ENCODE measurements at regions not wholly inside any gene's neighbourhood (a gene's known extent, or its start where the extent isn't known, plus 50 kb on each side); places are given as distances from the start of the nearest gene placed in this dataset.

DNA sequence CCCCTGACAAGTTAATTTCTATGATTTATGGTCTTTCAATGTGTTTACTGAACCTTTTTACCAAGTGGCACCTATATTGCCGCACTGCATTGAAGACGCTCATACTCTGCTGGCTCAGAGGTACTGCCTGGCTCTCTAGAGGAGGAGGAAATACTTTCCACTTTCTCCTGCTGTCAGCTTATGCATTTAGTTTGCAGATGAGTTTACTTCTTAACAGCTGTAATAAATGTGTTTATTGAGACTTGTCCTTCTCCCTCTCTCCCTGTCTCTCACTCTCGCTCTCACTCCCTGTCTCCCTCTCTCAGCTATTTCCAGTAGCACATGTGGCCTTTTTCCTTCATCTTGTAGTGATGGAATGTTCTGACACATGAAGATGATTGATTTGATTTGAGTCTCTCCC, 60.3 kb upstream of the SPATA13 start:
- DNase-seq: no peak
- H3K36me3 ChIP-seq (replicated peaks in 1 of 2; ENCODE audit: control extremely low read depth in 1 of 2, control insufficient read depth in 1 of 2, extremely low read depth in 1 of 2, insufficient read depth in 2 of 2, low read length in 1 of 2): no peaks in the 10 kb centered on the region
- Mint-ChIP-seq H3K4me1 (peaks cover 4% of the 10 kb centered on the region), H3K4me3 (no peak overlapping the region), H3K27me3 (peaks cover 6% of the 10 kb centered on the region), H3K27ac (no peak overlapping the region), H3K9me3 (ENCODE audit: insufficient read depth) (no peaks in the 10 kb centered on the region)
- no peak for TF ChIP-seq EZH2 (IDR thresholded peaks at IDR 0.05; ENCODE audit: borderline replicate concordance, insufficient read depth, low read depth, low read length, poor library complexity, severe bottlenecking)
- TF ChIP-seq, protein P1, sequence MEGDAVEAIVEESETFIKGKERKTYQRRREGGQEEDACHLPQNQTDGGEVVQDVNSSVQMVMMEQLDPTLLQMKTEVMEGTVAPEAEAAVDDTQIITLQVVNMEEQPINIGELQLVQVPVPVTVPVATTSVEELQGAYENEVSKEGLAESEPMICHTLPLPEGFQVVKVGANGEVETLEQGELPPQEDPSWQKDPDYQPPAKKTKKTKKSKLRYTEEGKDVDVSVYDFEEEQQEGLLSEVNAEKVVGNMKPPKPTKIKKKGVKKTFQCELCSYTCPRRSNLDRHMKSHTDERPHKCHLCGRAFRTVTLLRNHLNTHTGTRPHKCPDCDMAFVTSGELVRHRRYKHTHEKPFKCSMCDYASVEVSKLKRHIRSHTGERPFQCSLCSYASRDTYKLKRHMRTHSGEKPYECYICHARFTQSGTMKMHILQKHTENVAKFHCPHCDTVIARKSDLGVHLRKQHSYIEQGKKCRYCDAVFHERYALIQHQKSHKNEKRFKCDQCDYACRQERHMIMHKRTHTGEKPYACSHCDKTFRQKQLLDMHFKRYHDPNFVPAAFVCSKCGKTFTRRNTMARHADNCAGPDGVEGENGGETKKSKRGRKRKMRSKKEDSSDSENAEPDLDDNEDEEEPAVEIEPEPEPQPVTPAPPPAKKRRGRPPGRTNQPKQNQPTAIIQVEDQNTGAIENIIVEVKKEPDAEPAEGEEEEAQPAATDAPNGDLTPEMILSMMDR (IDR thresholded peaks at IDR 0.05): no peak
- no CpG with 5 or more reads among the region's 3 CpGs for WGBS (ENCODE audit: insufficient coverage)
- H3K9me3 ChIP-seq (ENCODE audit: control extremely low read depth in 1 of 3, control insufficient read depth in 2 of 3, insufficient read depth in 1 of 3, low read length in 2 of 3): no peaks in the 10 kb centered on the region
- no peak overlapping the region for H3K4me3 ChIP-seq (ENCODE audit: control extremely low read depth in 1 of 5, extremely low read depth in 1 of 5, insufficient read depth in 1 of 5, low read depth in 2 of 5, low read length in 4 of 5)
- intact Hi-C loops (cut with micrococcal nuclease): no loop called here
- H3K9ac ChIP-seq (ENCODE audit: low read length): no peak overlapping the region
- no peak overlapping the region for H3K27ac ChIP-seq (ENCODE audit: low read length in 2 of 2)
- no peak overlapping the region for H2AFZ ChIP-seq (ENCODE audit: insufficient read depth, low read depth, low read length, poor library complexity, severe bottlenecking)
- no peaks in the 10 kb centered on the region for H3K4me1 ChIP-seq (ENCODE audit: control insufficient read depth in 2 of 2, insufficient read depth in 2 of 2, low read length in 2 of 2)
- no peak for ATAC-seq (ENCODE audit: low read depth)
- ChIA-PET CTCF (interaction anchor here (0.5 to 1.0 kb wide), 2 partner anchors 10 to 691 kb away, joined by 3 read pairs; no protein-coding TSS in a partner anchor), POLR2A (no interaction called here)
- peaks cover 0 to 3% (median 0%) of the 10 kb centered on the region in 4 experiments for H3K27me3 ChIP-seq (replicated peaks in 1 of 4; ENCODE audit: control extremely low read depth in 1 of 4, control insufficient read depth in 3 of 4, insufficient read depth in 4 of 4, low read length in 3 of 4)
- no peaks in the 10 kb centered on the region for H3K79me2 ChIP-seq (ENCODE audit: control insufficient read depth, insufficient read depth, low read length)
- no peaks in the 10 kb centered on the region for H4K20me1 ChIP-seq (ENCODE audit: control insufficient read depth, insufficient read depth, low read length, poor library complexity, severe bottlenecking)
- no peak overlapping the region for H3K4me2 ChIP-seq (replicated peaks; ENCODE audit: low read depth, low read length, poor library complexity, severe bottlenecking)

DNA sequence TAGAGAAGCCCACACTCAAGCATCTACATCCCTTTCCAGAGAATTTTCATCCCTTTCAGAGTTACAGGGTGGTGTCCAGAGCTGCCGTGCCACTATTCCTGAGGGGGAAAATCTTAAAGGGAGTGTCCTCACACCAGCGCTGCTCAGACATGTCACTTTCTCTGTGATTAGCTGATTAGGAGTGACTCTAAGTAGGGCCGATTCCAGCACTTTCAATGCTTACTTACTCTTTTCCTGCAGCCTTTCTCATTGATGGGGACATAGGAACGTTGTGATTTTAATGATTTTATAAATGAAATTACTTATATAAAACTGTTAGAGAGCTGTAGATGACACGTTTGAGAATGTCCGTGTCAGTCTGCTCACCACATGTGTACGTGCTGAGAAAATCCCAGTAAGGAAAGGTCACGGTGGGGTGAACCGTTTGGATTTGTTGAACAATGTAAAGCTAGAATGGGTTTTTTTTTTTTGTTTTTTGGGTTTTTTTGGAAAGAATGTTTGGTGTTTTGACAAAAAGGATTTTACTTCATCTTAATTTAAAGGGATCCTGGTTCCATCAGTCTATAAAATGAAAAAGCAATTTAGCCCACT, 56.6 kb upstream of the SPATA13 start:
- no peaks in the 10 kb centered on the region for H3K36me3 ChIP-seq (replicated peaks in 1 of 2; ENCODE audit: control extremely low read depth in 1 of 2, control insufficient read depth in 1 of 2, extremely low read depth in 1 of 2, insufficient read depth in 2 of 2, low read length in 1 of 2)
- whole genome bisulfite sequencing (ENCODE audit: insufficient coverage): 88% methylated on average over 6 of the region's 9 CpGs
- Mint-ChIP-seq H3K9me3 (ENCODE audit: insufficient read depth) (no peaks in the 10 kb centered on the region), H3K27me3 (peaks cover 6% of the 10 kb centered on the region), H3K4me3 (no peak overlapping the region), H3K27ac (no peak overlapping the region), H3K4me1 (peaks cover 4% of the 10 kb centered on the region)
- ATAC-seq (ENCODE audit: low read depth) (no peak), DNase-seq (no peak)
- TF ChIP-seq EZH2 (IDR thresholded peaks at IDR 0.05; ENCODE audit: borderline replicate concordance, insufficient read depth, low read depth, low read length, poor library complexity, severe bottlenecking): no peak
- TF ChIP-seq, protein P1 (IDR thresholded peaks at IDR 0.05): no peak
- H3K4me1 ChIP-seq (ENCODE audit: control insufficient read depth in 2 of 2, insufficient read depth in 2 of 2, low read length in 2 of 2): no peaks in the 10 kb centered on the region
- H3K4me2 ChIP-seq (replicated peaks; ENCODE audit: low read depth, low read length, poor library complexity, severe bottlenecking): no peak overlapping the region
- no peaks in the 10 kb centered on the region for H4K20me1 ChIP-seq (ENCODE audit: control insufficient read depth, insufficient read depth, low read length, poor library complexity, severe bottlenecking)
- H3K9ac ChIP-seq (ENCODE audit: low read length): no peak overlapping the region
- no peak overlapping the region for H3K4me3 ChIP-seq (ENCODE audit: control extremely low read depth in 1 of 5, extremely low read depth in 1 of 5, insufficient read depth in 1 of 5, low read depth in 2 of 5, low read length in 4 of 5)
- CTCF ChIA-PET: interaction anchor here (0.6 kb wide), 1 partner anchor 12 kb away, joined by 3 read pairs; no protein-coding TSS in a partner anchor
- intact Hi-C loops (cut with micrococcal nuclease): no loop called here
- H3K27ac ChIP-seq (ENCODE audit: low read length in 2 of 2): no peak overlapping the region
- POLR2A ChIA-PET: no interaction called here
- H2AFZ ChIP-seq (ENCODE audit: insufficient read depth, low read depth, low read length, poor library complexity, severe bottlenecking): no peak overlapping the region
- no peaks in the 10 kb centered on the region for H3K79me2 ChIP-seq (ENCODE audit: control insufficient read depth, insufficient read depth, low read length)
- peaks cover 0 to 3% (median 0%) of the 10 kb centered on the region in 4 experiments for H3K27me3 ChIP-seq (replicated peaks in 1 of 4; ENCODE audit: control extremely low read depth in 1 of 4, control insufficient read depth in 3 of 4, insufficient read depth in 4 of 4, low read length in 3 of 4)
- H3K9me3 ChIP-seq (ENCODE audit: control extremely low read depth in 1 of 3, control insufficient read depth in 2 of 3, insufficient read depth in 1 of 3, low read length in 2 of 3): no peaks in the 10 kb centered on the region
